ENCODE measurements at regions not wholly inside any gene's neighbourhood (a gene's known extent, or its start where the extent isn't known, plus 50 kb on each side); places are given as distances from the start of the nearest gene placed in this dataset.
"Not testable (repeated sequence)": the region's sequence is repeated elsewhere in the genome, so short reads cannot be mapped to it uniquely, and the experiment has no call there.

DNA sequence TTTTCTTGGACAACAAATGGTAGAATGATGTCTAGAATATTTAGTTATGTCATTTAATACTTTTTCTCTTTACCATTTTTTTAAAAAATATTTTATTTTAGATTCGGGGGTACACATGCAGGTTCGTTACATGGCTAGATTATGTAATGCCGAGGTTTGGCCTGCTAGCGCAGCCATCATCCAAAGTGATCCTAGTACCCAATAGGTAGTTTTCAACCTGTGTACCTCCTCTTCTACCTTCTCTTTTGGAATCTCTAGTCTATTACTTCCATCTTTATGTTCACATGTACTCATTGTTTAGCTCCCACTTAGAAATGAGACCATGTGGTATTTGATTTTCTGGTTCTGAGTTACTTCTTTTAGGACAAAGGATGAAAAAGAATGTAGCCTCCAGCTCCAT is 100.2 kb upstream of the TPTE start:
- intact Hi-C loops (cut with DNase I); DNase-seq (ENCODE audit: low spot score): not testable (repeated sequence)

DNA sequence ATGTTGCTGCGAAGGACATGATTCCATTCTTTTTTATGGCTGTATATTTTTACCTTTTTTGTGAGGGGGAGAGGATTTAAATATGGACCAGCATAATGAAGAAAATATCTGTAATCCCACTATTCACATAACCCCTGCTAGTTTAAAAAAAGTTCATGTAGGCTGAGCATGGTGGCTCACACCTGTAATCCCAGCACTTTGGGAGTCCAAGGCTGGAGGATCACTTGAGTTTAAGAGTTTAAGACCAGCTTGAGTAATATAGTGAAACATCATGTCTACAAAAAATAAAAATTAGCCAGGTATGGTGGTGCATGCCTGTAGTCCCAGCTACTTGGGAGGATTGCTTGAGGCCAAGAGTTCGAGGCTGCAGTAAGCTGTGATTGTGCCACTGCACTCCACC is 99.8 kb upstream of the TPTE start:
- DNase-seq (ENCODE audit: low spot score); intact Hi-C loops (cut with DNase I): not testable (repeated sequence)

DNA sequence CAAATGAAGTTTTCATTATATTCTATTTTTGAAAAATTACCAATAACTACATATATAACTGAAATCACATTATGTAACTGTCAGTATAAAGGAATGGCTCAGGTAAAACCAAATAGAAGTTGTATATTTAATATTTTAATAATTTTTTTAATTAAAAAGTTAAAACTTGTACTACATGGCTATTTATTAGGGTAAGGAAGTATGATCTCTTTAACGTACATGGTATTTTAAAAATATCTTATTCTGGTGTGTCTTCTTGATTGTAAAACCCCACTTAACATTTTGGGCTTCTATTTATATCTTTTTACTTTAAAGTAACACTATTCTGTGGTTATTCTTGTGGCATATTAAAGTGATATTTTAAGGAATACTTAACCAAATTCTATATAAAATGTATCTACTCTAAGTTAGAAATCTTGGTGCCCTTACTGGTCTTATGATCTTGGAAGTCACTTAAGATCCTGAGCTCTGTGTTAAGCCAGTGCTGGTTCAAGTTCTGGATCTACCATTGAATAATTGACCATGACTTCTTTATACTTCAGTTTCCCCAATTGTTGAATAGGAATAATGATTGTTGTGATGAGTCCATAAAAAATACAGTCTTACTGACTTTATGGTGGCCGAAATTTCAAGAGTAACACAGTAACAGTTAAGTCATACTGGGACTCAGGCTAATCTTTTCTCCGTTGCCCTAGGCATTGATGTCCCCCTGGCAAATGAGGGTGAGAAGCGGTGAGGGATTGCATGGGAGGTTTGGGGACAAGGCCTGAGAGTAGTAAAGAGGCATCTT is 97.1 kb upstream of the TPTE start:
- intact Hi-C loops (cut with DNase I); DNase-seq (ENCODE audit: low spot score): not testable (repeated sequence)

DNA sequence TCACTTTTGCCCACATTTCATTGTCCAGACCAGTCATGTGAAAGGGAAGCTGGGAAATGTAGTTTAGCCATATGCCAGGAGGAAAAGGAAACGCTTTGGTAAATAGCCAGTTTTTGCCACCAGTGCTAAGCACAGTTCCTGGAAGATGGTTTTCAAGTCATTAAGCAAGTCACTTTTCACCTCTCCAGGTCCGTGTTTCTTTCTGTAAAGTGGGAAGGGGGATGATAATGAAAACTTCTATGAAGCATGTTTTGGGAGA is 96.6 kb upstream of the TPTE start:
- intact Hi-C loops (cut with DNase I); DNase-seq (ENCODE audit: low spot score): not testable (repeated sequence)

DNA sequence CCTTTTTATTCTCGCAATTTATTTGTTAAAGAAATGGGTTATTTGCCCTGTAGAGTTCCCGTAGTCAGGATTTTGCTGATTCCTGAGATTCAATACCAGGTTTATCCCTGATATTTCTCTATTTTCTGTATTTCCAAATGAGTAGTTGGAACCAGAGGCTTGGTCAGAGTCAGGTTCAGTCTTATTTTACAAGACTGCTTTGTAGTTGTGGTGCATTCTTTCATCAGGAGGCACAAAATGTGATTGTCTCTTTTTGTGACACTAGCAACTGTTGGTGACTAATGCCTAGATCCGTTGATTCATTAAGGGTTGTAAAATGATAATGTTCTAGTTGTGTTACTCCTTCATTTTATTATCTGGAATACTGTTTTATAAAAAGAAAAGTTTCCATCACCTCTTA is 95.5 kb upstream of the TPTE start:
- DNase-seq (ENCODE audit: low spot score) = no peak
- intact Hi-C loops (cut with DNase I) = no loop called here

DNA sequence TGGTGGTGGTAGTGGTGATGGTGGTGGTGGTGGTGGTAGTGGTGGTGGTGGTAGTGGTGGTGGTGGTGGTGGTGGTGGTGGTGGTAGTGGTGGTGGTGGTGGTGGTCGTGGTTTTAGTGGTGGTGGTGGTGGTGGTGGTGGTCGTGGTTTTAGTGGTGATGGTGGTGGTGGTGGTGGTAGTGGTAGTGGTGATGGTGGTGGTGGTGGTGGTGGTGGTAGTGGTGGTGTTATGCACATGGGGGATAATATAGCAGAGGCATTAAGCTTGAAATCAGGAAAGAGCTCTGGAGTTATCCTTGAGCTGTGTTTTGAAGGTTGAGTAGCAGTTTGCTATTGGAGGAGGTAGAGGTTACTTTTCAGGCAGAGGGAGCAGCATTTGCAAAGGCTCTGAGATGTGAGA is 94.6 kb upstream of the TPTE start:
- intact Hi-C loops (cut with DNase I); DNase-seq (ENCODE audit: low spot score): not testable (repeated sequence)

DNA sequence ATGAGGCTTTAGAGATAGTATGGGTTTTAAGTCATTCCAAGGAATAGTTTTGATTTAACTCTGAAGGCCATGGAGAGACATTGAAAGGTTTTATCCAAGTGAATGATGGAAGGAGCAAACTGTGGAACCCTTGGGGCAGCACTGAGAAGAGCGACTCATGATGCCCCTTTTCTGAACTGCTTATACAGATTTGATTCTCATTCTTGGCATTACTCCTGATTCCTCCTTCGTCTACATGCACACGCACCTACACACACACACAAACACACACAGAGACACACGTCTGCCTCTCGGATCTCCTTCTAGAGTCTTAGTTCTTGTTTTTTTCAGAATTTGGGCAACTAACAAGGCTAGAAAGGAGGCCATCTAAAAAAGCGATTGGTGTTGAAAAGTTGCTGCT is 94.1 kb upstream of the TPTE start:
- intact Hi-C loops (cut with DNase I); DNase-seq (ENCODE audit: low spot score): not testable (repeated sequence)

DNA sequence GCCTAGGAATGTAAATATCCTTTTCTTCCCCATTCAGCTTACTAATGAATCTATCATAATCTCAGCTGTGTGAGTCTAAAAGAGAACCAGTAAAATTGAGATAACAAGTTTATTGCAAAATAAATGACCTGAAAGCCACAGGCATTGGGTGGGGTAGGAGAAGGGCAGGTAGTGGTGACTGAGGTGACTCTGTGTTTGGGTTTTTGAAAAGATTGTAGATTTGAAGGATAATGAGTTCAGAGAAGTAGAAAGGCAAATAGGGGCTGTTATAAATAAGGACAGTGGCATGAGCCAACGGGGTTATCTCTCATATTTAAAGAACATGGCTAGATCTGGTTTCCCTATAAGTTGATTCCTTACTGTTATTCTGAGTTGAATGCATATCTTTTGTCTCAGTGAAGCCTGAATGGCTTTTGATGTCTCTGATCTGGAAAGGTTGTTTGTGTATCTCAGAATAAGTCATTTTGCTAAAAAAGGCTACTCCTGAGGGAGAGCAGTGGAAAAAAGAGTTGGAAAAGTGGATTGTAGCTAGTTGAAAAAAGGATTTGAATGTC is 92.3 kb upstream of the TPTE start:
- intact Hi-C loops (cut with DNase I); DNase-seq (ENCODE audit: low spot score): not testable (repeated sequence)

DNA sequence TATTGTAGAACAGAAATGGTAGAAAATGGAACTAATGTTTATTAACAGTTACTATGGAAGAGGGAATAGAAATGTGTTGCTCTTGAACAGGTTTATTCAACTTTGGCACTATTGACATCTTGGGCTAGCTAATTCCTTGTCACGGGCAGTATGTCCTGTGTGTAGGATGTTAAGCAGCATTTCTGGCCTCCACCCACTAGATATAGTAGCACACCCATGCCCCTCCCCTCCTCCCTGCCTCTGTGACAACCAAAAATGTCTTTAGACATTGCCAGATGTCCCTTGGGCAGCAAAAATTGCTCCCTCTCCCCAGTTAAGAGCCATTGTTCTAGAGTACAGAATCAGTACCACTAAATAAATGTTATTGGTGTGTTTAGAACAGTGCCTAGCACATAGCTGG is 91.4 kb upstream of the TPTE start:
- intact Hi-C loops (cut with DNase I) = no loop called here
- DNase-seq (ENCODE audit: low spot score) = no peak

DNA sequence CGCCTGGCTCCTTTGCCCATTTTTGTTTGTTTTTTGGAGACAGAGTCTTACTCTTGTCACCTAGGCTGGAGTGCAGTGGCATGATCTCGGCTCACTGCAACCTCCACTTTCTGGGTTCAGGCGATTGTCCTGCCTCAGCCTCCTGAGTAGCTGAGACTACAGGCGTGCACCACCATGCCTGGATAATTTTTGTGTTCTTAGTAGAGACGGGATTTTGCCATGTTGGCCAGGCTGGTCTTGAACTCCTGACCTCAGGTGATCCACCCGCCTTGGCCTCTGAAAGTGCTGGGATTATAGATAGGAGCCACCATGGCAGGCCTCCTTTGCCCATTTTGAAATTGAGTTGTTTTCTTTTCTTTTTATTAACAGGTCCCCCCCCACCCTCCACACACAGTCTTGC is 89.4 kb upstream of the TPTE start:
- DNase-seq (ENCODE audit: low spot score); intact Hi-C loops (cut with DNase I): not testable (repeated sequence)

DNA sequence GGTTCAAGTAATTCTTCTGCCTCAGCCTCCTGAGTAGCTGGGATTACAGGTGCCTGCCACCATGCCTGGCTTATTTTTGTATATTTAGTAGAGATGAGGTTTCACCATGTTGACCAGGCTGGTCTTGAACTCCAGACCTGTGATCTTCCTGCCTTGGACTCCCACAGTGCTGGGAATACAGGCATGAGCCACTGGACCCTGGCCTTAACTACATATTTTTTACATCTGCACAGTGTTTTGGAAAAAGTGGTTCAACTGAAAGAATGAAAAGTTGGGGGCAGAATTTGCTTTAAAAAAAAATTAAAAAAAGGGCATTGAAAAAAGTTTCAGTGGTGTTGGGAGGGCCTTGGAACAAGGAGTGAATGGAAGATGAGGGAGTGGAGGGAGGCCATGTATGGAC is 88.9 kb upstream of the TPTE start:
- intact Hi-C loops (cut with DNase I); DNase-seq (ENCODE audit: low spot score): not testable (repeated sequence)

DNA sequence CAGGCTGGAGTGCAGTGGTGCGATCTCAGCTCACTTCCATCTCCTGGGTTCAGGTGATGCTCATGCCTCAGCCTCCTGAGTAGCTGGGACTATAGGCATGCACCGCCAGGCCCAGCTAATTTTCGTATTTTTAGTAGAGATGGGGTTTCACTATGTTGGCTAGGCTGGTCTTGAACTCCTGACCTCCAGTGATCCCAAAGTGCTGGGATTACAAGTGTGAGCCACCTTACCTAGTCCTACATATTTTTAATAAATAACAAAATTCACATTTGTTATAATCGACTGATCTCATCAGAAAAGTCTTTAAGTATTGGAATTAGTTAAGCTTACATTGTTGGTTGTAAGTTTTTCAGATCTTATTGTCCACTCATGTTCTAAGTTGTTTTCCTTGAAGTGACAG is 83.4 kb upstream of the TPTE start:
- intact Hi-C loops (cut with DNase I); DNase-seq (ENCODE audit: low spot score): not testable (repeated sequence)

DNA sequence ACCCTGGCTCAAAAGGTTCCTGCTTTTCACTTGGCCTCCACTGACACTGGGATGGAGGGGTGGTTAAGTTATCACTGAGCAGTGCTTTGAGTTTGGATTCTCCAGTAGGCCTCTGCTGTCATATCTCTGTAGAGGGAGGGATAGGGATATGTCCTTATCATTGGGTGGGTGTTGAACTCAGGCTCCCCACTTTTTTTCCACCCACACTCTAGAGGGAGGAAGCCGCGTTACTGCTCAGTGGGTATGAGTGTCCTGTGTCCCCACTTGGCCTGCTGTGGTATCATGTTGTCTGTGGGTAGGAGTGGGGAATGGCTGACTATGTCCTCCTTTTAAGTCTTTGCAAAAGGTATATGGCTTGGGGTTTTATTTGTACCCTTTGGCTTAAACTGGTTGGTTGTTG is 80.7 kb upstream of the TPTE start:
- DNase-seq (ENCODE audit: low spot score); intact Hi-C loops (cut with DNase I): not testable (repeated sequence)

DNA sequence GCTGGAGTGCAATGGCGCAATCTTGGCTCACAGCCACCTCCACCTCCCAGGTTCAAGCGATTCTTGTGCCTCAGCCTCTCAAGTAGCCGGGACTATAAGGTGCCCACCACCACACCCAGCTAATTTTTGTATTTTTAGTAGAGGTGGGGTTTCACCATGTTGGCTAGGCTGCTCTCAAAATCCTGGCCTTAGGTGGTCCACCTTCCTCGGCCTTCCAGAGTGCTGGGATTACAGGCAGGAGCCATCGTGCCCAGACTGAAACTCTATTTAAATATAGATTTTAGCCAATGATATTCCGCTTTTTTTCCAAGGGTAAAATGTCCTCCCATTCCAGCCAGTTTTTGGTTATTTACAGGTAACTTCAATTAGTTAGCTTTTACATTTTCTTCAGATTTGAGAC is 79.4 kb upstream of the TPTE start:
- DNase-seq (ENCODE audit: low spot score); intact Hi-C loops (cut with DNase I): not testable (repeated sequence)

DNA sequence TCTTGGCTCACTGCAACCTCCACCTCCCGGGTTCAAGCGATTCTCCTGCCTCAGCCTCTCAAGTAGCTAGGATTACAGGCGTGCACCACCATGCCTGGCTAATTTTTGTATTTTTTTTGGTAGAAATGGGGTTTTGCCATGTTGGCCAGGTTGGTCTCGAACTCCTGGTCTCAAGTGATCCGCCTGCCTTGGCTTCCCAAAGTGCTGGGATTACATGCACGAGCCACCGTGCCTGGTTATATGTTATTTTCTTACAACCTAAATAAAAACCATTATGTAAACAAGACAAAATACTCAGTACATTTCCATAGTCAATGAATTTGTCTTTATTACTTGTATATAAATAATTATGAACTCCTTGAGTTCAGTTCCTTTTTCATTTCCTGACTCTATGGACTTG is 75.7 kb upstream of the TPTE start:
- intact Hi-C loops (cut with DNase I); DNase-seq (ENCODE audit: low spot score): not testable (repeated sequence)

DNA sequence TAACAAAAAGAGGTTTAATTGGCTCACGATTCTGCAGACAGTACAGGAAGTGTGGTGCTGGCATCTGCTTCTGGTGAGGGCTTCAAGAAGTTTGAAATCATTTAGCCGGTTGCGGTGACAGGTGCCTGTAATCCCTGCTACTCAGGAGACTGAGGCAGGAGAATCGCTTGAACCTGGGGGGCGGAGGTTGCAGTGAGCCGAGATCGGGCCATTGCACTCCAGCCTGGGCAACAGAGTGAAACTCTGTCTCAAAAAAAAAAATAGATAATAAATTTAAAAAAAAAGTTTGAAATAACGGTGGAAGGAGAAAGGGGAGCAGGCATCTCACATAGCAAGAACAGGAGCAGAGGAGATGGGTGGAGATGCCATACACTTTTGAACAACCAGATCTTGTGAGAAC is 71.9 kb upstream of the TPTE start:
- intact Hi-C loops (cut with DNase I); DNase-seq (ENCODE audit: low spot score): not testable (repeated sequence)

DNA sequence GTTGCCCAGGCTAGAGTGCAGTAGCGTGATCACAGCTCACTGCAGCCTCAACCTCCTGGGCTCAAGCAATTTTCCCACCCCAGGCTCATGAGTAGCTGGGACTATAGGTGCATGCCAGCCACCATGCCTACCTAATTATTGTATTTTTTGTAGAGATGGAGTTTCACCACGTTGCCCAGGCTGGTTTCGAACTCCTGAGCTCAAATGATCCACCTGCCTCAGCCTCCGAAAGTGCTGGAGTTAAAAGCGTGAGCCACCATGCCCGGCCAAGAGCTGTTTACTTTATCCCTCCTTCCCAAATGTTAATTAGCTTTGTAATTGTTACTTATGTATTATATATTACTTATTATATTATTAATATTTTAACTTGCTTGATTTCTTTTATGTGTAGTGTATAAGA is 70.1 kb upstream of the TPTE start:
- DNase-seq (ENCODE audit: low spot score); intact Hi-C loops (cut with DNase I): not testable (repeated sequence)

DNA sequence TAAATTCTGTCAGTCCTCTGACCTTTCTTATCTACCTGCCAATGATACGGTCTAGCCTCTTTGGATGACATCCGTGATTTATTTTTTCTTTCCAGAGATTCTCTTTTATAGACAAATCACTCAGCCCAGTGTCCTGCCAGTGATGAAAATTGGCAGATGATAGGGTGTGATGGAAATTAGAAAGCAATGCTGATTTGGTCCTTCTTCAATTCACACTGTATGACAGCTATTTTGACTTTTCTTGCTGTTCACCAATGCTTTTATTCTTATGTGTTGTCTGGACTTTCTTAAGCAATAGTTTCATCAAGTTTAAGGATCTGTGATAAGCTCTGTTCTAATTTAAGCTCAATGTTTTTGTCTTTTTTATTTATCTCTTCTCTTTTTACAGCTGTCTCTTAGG is 63.6 kb upstream of the TPTE start:
- intact Hi-C loops (cut with DNase I); DNase-seq (ENCODE audit: low spot score): not testable (repeated sequence)

DNA sequence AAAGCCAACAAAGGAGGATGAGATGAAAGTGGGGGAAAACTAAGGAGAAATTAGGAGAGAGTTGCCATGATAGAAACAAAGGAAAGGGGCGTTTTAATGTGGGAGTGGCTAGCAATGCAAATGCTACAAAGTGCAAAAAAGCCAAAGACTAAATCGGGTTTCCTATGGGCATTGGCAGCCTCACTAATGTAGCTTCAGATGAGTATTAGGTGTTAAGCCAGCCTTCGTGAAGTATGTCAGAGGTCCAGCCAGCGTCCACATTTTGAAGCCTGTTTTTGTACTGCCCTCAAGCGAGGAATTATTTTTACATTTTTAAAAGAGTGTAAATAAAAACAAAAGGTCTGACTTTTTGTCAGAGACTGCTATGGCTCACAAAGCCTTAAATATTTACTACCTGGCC is 60.4 kb upstream of the TPTE start:
- intact Hi-C loops (cut with DNase I); DNase-seq (ENCODE audit: low spot score): not testable (repeated sequence)

DNA sequence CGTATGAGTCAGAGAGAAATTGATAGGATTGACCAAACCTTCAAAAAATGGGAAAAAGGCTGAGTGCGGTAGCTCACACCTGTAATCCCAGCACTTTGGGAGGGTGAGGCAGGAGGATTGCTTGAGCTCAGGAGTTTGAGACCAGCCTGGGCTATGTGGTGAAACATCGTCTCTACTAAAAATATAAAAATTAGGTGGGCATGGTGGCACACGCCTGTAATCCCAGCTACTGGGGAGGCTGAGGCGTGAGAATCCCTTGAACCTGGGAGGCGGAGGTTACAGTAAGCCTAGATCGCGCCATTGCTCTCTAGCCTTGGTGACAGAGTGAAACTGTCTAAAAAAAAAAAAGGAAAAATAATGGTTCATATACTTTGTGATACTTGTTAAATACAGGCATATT is 59.9 kb upstream of the TPTE start:
- intact Hi-C loops (cut with DNase I) = not testable (repeated sequence)

DNA sequence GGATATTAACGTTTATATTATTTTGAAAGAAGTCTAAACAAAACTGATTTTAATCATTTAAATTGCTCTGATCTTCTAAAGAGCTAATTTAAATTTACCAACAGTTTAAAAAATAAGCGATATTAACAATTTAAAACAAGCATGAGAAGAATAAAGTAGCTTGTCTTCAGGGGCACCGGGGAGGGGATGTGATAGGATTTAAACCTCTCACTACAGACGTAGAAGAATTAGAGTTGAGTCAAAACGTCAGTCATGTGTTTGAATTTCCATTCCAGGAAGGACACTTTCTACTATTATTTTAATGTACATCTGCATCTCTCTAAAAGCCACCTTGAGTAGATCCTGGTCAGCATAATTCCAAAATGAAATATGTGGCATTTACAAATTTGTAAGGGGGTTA is 58.2 kb upstream of the TPTE start:
- no peak for DNase-seq (ENCODE audit: low spot score)
- intact Hi-C loops (cut with DNase I) = no loop called here

More for the DNA sequence above, 59.9 kb upstream of the TPTE start:
- DNase-seq (ENCODE audit: low spot score) = peak; percentile 78

DNA sequence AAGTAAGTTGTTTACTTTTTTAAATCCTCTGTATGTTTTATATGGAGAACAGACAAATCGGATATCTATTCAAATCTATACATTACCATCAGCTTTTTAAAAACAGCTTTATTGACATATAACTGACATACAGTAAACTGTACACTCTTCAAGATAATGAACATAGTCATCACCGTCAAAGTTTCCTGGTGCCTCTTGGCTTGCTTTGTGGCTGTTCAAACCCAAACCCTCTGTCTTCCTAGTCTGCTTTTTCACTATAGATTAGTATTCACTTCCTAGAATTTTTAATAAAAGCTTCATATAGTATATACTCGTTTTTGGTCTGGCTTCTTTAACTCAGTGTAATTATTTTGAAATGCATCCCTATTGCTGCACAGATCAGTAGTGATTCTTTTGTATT is 56.4 kb upstream of the TPTE start:
- intact Hi-C loops (cut with DNase I) = no loop called here
- no peak for DNase-seq (ENCODE audit: low spot score)

Data from cardiac septum (tissue), 1 donor.